ENCODE measurements at regions not wholly inside any gene's neighbourhood (a gene's known extent, or its start where the extent isn't known, plus 50 kb on each side); places are given as distances from the start of the nearest gene placed in this dataset.

GRCh38 chr13:34618654-34619053 lies 323.4 kb upstream of the NBEA start:
- 89 to 90% methylated on average over 5 of the region's 5 CpGs for WGBS, 2 donors
- Histone ChIP-seq H3K36me3 (ENCODE audit: low read depth, missing control alignments) (no peaks in the 10 kb centered on the region), H3K27ac (no peak overlapping the region), H3K27me3 (no peaks in the 10 kb centered on the region), H3K4me1 (no peaks in the 10 kb centered on the region), H3K4me3 (no peak overlapping the region), H3K9me3 (no peaks in the 10 kb centered on the region)
- TF ChIP-seq CTCF (IDR thresholded peaks at IDR 0.05), result no peak
- no peak for DNase-seq
- intact Hi-C loops (cut with DNase I; ENCODE audit: low total_unique reads), result no loop called here

GRCh38 chr13:34619326-34619725 lies 322.7 kb upstream of the NBEA start:
- no peak for TF ChIP-seq CTCF (IDR thresholded peaks at IDR 0.05)
- TF ChIP-seq POLR2A (IDR thresholded peaks at IDR 0.05), result no peak
- H3K27ac ChIP-seq, result no peak overlapping the region
- no peaks in the 10 kb centered on the region for H3K9me3 ChIP-seq
- 73 to 83% methylated on average over 5 of the region's 5 CpGs for WGBS, 2 donors
- no peaks in the 10 kb centered on the region for H3K27me3 ChIP-seq
- H3K4me1 ChIP-seq, result no peaks in the 10 kb centered on the region
- no peak for DNase-seq
- H3K36me3 ChIP-seq (ENCODE audit: low read depth, missing control alignments), result no peaks in the 10 kb centered on the region
- intact Hi-C loops (cut with DNase I; ENCODE audit: low total_unique reads), result no loop called here
- no peak overlapping the region for H3K4me3 ChIP-seq

GRCh38 chr13:34620074-34620850 lies 321.8 kb upstream of the NBEA start:
- no peaks in the 10 kb centered on the region for H3K9me3 ChIP-seq
- H3K27ac ChIP-seq, result no peak overlapping the region
- no peaks in the 10 kb centered on the region for H3K36me3 ChIP-seq (ENCODE audit: low read depth, missing control alignments)
- H3K4me3 ChIP-seq, result no peak overlapping the region
- TF ChIP-seq POLR2A (IDR thresholded peaks at IDR 0.05) (no peak), CTCF (IDR thresholded peaks at IDR 0.05) (no peak)
- H3K4me1 ChIP-seq, result no peaks in the 10 kb centered on the region
- no peaks in the 10 kb centered on the region for H3K27me3 ChIP-seq
- DNase-seq, result no peak
- intact Hi-C loops (cut with DNase I; ENCODE audit: low total_unique reads), result no loop called here
- WGBS, 2 donors, result 63 to 71% methylated on average over 7 of the region's 7 CpGs

GRCh38 chr13:34620862-34621261 lies 321.2 kb upstream of the NBEA start:
- H3K27me3 ChIP-seq, result no peaks in the 10 kb centered on the region
- no peak overlapping the region for H3K27ac ChIP-seq
- TF ChIP-seq CTCF (IDR thresholded peaks at IDR 0.05), result no peak
- no peak for TF ChIP-seq POLR2A (IDR thresholded peaks at IDR 0.05)
- 69 to 73% methylated on average over 1 of the region's 1 CpG for WGBS, 2 donors
- H3K36me3 ChIP-seq (ENCODE audit: low read depth, missing control alignments), result no peaks in the 10 kb centered on the region
- no peak overlapping the region for H3K4me3 ChIP-seq
- no peaks in the 10 kb centered on the region for H3K9me3 ChIP-seq
- no peak for DNase-seq
- no peaks in the 10 kb centered on the region for H3K4me1 ChIP-seq
- intact Hi-C loops (cut with DNase I; ENCODE audit: low total_unique reads), result no loop called here

- no peak overlapping the region for H3K27ac ChIP-seq
- H3K27me3 ChIP-seq, result no peaks in the 10 kb centered on the region
- H3K9me3 ChIP-seq, result no peaks in the 10 kb centered on the region
- WGBS, 2 donors, result 92 to 98% methylated on average over 4 of the region's 4 CpGs
- TF ChIP-seq POLR2A (IDR thresholded peaks at IDR 0.05) (no peak), CTCF (IDR thresholded peaks at IDR 0.05) (no peak)
- no peak overlapping the region for H3K4me3 ChIP-seq
- H3K36me3 ChIP-seq (ENCODE audit: low read depth, missing control alignments), result no peaks in the 10 kb centered on the region
- DNase-seq, result no peak
- intact Hi-C loops (cut with DNase I; ENCODE audit: low total_unique reads), result no loop called here
- no peaks in the 10 kb centered on the region for H3K4me1 ChIP-seq
Measured at GRCh38 chr13:34623331-34623730, 318.7 kb upstream of the NBEA start.

Measured in testis (tissue), 2 donors.